Liver (tissue), 8 donors: ENCODE measurements at regions not wholly inside any gene's neighbourhood (a gene's known extent, or its start where the extent isn't known, plus 50 kb on each side); places are given as distances from the start of the nearest gene placed in this dataset.

ENCODE experiments used
- DNase-seq: peaks from one replicate; pipeline ENCODE4 v3.0.0-alpha.2; 2017; ENCODE audit warnings: low spot score
- H3K27ac ChIP-seq, 2 donors: one replicate each; pipeline ENCODE4 v1.7.0; 2013; ENCODE audit warnings: inconsistent platforms in 2 of 2, low read length in 2 of 2, control low read depth in 1 of 2, low read depth in 1 of 2, mild to moderate bottlenecking in 1 of 2
- H3K27me3 ChIP-seq, 4 donors: one replicate each; pipeline versions ENCODE4 v1.6.1 to v1.7.0; 2013; ENCODE audit warnings: low read length in 3 of 4, inconsistent platforms in 1 of 4, mild to moderate bottlenecking in 1 of 4, moderate library complexity in 1 of 4; ENCODE audit not compliant: control insufficient read depth in 4 of 4, insufficient read depth in 4 of 4
- H3K36me3 ChIP-seq, 4 donors: one replicate each; pipeline versions ENCODE4 v1.6.1 to v1.7.0; 2013; ENCODE audit warnings: low read length in 3 of 4, mild to moderate bottlenecking in 3 of 4, low read depth in 1 of 4, moderate library complexity in 1 of 4; ENCODE audit not compliant: control insufficient read depth in 4 of 4, insufficient read depth in 3 of 4
- H3K4me1 ChIP-seq, 4 donors: one replicate each; pipeline versions ENCODE4 v1.6.1 to v1.7.0; 2013; ENCODE audit warnings: low read length in 3 of 4, mild to moderate bottlenecking in 3 of 4, moderate library complexity in 1 of 4; ENCODE audit not compliant: control insufficient read depth in 4 of 4, insufficient read depth in 4 of 4
- H3K4me3 ChIP-seq, 3 donors: one replicate each; pipeline versions ENCODE4 v1.6.1 to v1.7.0; 2013; ENCODE audit warnings: low read length in 3 of 3, control low read depth in 1 of 3, low read depth in 1 of 3, mild to moderate bottlenecking in 1 of 3
- H3K9ac ChIP-seq, 2 donors: one replicate each; pipeline ENCODE4 v1.7.0; 2013; ENCODE audit warnings: low read length in 2 of 2, mild to moderate bottlenecking in 2 of 2, moderate library complexity in 2 of 2, control low read depth in 1 of 2, low read depth in 1 of 2
- H3K9me3 ChIP-seq, 4 donors: one replicate each; pipeline versions ENCODE4 v1.6.1 to v1.7.0; 2013; ENCODE audit warnings: low read length in 3 of 4; ENCODE audit not compliant: control insufficient read depth in 4 of 4
- FOXA1 ChIP-seq: IDR thresholded peaks from 2 replicates; pipeline ENCODE4 v1.6.1; 2016; ENCODE audit warnings: antibody characterized with exemption
- GABPA ChIP-seq, 2 donors: IDR thresholded peaks in 1 of 2; conservative IDR thresholded peaks in 1 of 2; 2 replicates each; pipeline ENCODE4 v1.6.1; 2016; ENCODE audit warnings: antibody characterized with exemption in 2 of 2, mild to moderate bottlenecking in 1 of 2, moderate library complexity in 1 of 2
- HNF4A ChIP-seq, 2 donors: conservative IDR thresholded peaks; 2 replicates each; pipeline ENCODE4 v1.6.1; 2016; ENCODE audit warnings: antibody characterized with exemption in 2 of 2, mild to moderate bottlenecking in 2 of 2
- HNF4G ChIP-seq: IDR thresholded peaks from 2 replicates; pipeline ENCODE4 v1.6.1; 2016; ENCODE audit warnings: antibody characterized with exemption
- JUND ChIP-seq, 2 donors: IDR thresholded peaks; 2 replicates each; pipeline ENCODE4 v1.6.1; 2016; ENCODE audit warnings: antibody characterized with exemption in 2 of 2
- RXRA ChIP-seq, 2 donors: IDR thresholded peaks; 2 replicates each; pipeline ENCODE4 v1.6.1; 2017 to 2018; ENCODE audit warnings: antibody characterized with exemption in 2 of 2, mild to moderate bottlenecking in 1 of 2
- TAF1 ChIP-seq: conservative IDR thresholded peaks from 2 replicates; pipeline ENCODE4 v1.6.1; 2016; ENCODE audit warnings: antibody characterized with exemption, mild to moderate bottlenecking
- YY1 ChIP-seq: IDR thresholded peaks from 2 replicates; pipeline ENCODE4 v1.6.1; 2016; ENCODE audit warnings: antibody characterized with exemption, mild to moderate bottlenecking
- WGBS: extraction: QIAGEN DNeasy Blood & Tissue Kit; methylation state at CpG from one replicate; pipeline ENCODE4 v1.1.7; 2013; 5-methylcytosine and 5-hydroxymethylcytosine counted together
- TF ChIP-seq, protein P1 (sequence below): IDR thresholded peaks from 2 replicates; pipeline ENCODE4 v1.6.1; 2016; ENCODE audit warnings: antibody characterized with exemption
- TF ChIP-seq, protein P2 (sequence below): IDR thresholded peaks from 2 replicates; pipeline ENCODE4 v1.6.1; 2016; ENCODE audit warnings: antibody characterized with exemption
- TF ChIP-seq, protein P3 (sequence below): IDR thresholded peaks from 2 replicates; pipeline ENCODE4 v1.6.1; 2016; ENCODE audit warnings: antibody characterized with exemption, mild to moderate bottlenecking
- TF ChIP-seq, protein P4 (sequence below): fragments of 150-350 bp; IDR thresholded peaks from 2 replicates; pipeline ENCODE4 v1.5.1; 2017; ENCODE audit warnings: improper control_type of control experiment, low read depth, low read length; ENCODE audit not compliant: missing input control
- donor health status: healthy.
- donor health status: healthy.
- donor health status: healthy.
- donor health status: healthy.
- donor health status: healthy.

DNA sequence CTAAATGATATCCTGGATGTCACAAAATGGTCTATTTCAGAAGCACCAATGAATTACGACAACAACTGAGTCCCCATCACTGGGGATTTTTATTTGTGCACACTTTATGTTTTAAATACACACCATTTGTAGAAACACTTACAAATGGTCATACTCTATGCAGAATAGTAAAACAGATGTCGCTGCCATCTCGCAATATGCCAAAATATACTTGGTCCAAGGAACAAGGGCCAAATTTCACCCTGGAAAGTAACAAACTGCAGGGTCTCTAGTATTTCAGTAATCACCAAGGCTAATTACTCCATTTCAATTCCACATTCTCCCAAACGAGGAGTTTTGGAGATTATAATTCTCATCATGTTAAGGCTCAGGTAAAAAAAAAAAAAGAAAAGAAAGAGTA lies 215.2 kb downstream of the LMBRD1 start:
- Histone ChIP-seq H3K9ac (no peak overlapping the region), H3K9me3 (no peaks in the 10 kb centered on the region), H3K4me1 (no peaks in the 10 kb centered on the region), H3K36me3 (no peaks in the 10 kb centered on the region), H3K27ac (no peak overlapping the region), H3K27me3 (peaks cover 0 to 2% (median 0%) of the 10 kb centered on the region in 4 donors), H3K4me3 (no peak overlapping the region)
- WGBS, result 84% methylated on average over 4 of the region's 4 CpGs
- no peak for DNase-seq
- TF ChIP-seq, protein P1, sequence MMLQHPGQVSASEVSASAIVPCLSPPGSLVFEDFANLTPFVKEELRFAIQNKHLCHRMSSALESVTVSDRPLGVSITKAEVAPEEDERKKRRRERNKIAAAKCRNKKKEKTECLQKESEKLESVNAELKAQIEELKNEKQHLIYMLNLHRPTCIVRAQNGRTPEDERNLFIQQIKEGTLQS, result no peak
- TF ChIP-seq HNF4A (conservative IDR thresholded peaks at IDR 0.05) (no peak), GABPA (IDR thresholded peaks at IDR 0.05 in 1 of 2, conservative IDR thresholded peaks at IDR 0.05 in 1 of 2) (no peak), TAF1 (no peak), JUND (IDR thresholded peaks at IDR 0.05) (no peak)
- TF ChIP-seq, protein P2, sequence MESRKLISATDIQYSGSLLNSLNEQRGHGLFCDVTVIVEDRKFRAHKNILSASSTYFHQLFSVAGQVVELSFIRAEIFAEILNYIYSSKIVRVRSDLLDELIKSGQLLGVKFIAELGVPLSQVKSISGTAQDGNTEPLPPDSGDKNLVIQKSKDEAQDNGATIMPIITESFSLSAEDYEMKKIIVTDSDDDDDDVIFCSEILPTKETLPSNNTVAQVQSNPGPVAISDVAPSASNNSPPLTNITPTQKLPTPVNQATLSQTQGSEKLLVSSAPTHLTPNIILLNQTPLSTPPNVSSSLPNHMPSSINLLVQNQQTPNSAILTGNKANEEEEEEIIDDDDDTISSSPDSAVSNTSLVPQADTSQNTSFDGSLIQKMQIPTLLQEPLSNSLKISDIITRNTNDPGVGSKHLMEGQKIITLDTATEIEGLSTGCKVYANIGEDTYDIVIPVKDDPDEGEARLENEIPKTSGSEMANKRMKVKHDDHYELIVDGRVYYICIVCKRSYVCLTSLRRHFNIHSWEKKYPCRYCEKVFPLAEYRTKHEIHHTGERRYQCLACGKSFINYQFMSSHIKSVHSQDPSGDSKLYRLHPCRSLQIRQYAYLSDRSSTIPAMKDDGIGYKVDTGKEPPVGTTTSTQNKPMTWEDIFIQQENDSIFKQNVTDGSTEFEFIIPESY, result no peak
- TF ChIP-seq, protein P3, sequence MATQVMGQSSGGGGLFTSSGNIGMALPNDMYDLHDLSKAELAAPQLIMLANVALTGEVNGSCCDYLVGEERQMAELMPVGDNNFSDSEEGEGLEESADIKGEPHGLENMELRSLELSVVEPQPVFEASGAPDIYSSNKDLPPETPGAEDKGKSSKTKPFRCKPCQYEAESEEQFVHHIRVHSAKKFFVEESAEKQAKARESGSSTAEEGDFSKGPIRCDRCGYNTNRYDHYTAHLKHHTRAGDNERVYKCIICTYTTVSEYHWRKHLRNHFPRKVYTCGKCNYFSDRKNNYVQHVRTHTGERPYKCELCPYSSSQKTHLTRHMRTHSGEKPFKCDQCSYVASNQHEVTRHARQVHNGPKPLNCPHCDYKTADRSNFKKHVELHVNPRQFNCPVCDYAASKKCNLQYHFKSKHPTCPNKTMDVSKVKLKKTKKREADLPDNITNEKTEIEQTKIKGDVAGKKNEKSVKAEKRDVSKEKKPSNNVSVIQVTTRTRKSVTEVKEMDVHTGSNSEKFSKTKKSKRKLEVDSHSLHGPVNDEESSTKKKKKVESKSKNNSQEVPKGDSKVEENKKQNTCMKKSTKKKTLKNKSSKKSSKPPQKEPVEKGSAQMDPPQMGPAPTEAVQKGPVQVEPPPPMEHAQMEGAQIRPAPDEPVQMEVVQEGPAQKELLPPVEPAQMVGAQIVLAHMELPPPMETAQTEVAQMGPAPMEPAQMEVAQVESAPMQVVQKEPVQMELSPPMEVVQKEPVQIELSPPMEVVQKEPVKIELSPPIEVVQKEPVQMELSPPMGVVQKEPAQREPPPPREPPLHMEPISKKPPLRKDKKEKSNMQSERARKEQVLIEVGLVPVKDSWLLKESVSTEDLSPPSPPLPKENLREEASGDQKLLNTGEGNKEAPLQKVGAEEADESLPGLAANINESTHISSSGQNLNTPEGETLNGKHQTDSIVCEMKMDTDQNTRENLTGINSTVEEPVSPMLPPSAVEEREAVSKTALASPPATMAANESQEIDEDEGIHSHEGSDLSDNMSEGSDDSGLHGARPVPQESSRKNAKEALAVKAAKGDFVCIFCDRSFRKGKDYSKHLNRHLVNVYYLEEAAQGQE, result no peak

DNA sequence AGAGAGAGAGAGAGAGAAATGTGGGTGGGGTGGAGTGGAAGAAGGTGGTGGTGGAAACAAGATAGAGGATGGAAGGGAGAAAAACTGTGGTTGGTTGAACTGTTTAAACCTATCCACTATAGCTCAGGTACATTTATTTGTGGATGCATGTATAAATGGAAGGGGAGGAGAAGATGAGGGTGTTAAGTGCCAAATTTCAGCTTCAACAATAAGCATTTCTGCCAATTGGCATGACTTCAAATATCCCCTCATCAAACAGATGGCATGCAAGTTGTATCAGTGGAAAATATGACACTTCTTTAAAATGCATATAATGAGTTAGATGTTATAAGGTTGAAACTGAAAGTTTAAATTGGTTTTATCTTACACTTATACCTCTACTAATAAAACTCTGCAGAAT lies 216.1 kb downstream of the LMBRD1 start:
- no peak for DNase-seq
- Histone ChIP-seq H3K36me3 (no peaks in the 10 kb centered on the region), H3K4me3 (no peak overlapping the region), H3K27ac (no peak overlapping the region), H3K27me3 (peaks cover 0 to 2% (median 0%) of the 10 kb centered on the region in 4 donors), H3K4me1 (no peaks in the 10 kb centered on the region), H3K9me3 (no peaks in the 10 kb centered on the region), H3K9ac (no peak overlapping the region)
- TF ChIP-seq RXRA (IDR thresholded peaks at IDR 0.05) (no peak), YY1 (no peak), FOXA1 (no peak), TAF1 (no peak), HNF4G (no peak)
- TF ChIP-seq, protein P4, sequence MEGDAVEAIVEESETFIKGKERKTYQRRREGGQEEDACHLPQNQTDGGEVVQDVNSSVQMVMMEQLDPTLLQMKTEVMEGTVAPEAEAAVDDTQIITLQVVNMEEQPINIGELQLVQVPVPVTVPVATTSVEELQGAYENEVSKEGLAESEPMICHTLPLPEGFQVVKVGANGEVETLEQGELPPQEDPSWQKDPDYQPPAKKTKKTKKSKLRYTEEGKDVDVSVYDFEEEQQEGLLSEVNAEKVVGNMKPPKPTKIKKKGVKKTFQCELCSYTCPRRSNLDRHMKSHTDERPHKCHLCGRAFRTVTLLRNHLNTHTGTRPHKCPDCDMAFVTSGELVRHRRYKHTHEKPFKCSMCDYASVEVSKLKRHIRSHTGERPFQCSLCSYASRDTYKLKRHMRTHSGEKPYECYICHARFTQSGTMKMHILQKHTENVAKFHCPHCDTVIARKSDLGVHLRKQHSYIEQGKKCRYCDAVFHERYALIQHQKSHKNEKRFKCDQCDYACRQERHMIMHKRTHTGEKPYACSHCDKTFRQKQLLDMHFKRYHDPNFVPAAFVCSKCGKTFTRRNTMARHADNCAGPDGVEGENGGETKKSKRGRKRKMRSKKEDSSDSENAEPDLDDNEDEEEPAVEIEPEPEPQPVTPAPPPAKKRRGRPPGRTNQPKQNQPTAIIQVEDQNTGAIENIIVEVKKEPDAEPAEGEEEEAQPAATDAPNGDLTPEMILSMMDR, result no peak
- TF ChIP-seq, protein P1, result no peak
